Mesenchymal stem cell (in vitro differentiated cells and primary cell): ENCODE measurements at regions not wholly inside any gene's neighbourhood (a gene's known extent, or its start where the extent isn't known, plus 50 kb on each side); places are given as distances from the start of the nearest gene placed in this dataset.
A peak's percentile ranks its signal among the peaks of the same experiment; 100 is the strongest.

Experiments
- DNase-seq: peaks from one replicate; pipeline ENCODE4 v3.0.0-alpha.2; 2013
- H2AFZ ChIP-seq: one replicate; pipeline ENCODE4 v1.6.1; 2013; ENCODE audit warnings: low read depth, mild to moderate bottlenecking, control low read depth, inconsistent platforms, low read length, moderate library complexity
- H2AK5ac ChIP-seq: 2 replicates; pipeline ENCODE4 v1.6.1; 2013; ENCODE audit warnings: low read length, moderate library complexity, mild to moderate bottlenecking, inconsistent platforms; ENCODE audit not compliant: severe bottlenecking
- H2BK120ac ChIP-seq: one replicate; pipeline ENCODE4 v1.6.1; 2013; ENCODE audit warnings: low read depth, mild to moderate bottlenecking, inconsistent platforms, low read length, moderate library complexity
- H2BK12ac ChIP-seq, 2 experiments: one replicate each; pipeline ENCODE4 v1.6.1; 2013; ENCODE audit warnings: inconsistent platforms in 2 of 2, low read length in 2 of 2, mild to moderate bottlenecking in 2 of 2, moderate library complexity in 2 of 2, control low read depth in 1 of 2
- H2BK15ac ChIP-seq: one replicate; pipeline ENCODE4 v1.6.1; 2013; ENCODE audit warnings: mild to moderate bottlenecking, low read depth, inconsistent platforms; ENCODE audit not compliant: poor library complexity, severe bottlenecking
- H2BK5ac ChIP-seq: 2 replicates; pipeline ENCODE4 v1.6.1; 2013; ENCODE audit warnings: low read depth, mild to moderate bottlenecking, low read length, control low read depth, inconsistent platforms; ENCODE audit not compliant: poor library complexity, severe bottlenecking
- H3K14ac ChIP-seq, 2 experiments: one replicate each; pipeline ENCODE4 v1.6.1; 2013; ENCODE audit warnings: inconsistent platforms in 2 of 2, low read length in 2 of 2, control low read depth in 1 of 2, mild to moderate bottlenecking in 1 of 2, moderate library complexity in 1 of 2
- H3K18ac ChIP-seq, 2 experiments: one replicate each; pipeline ENCODE4 v1.6.1; 2013; ENCODE audit warnings: inconsistent platforms in 2 of 2, low read length in 2 of 2, control low read depth in 1 of 2, low read depth in 1 of 2, mild to moderate bottlenecking in 1 of 2
- H3K23ac ChIP-seq, 2 experiments: one replicate each; pipeline ENCODE4 v1.6.1; 2013; ENCODE audit warnings: inconsistent platforms in 2 of 2, low read length in 2 of 2, mild to moderate bottlenecking in 2 of 2, moderate library complexity in 2 of 2, control low read depth in 1 of 2
- H3K27ac ChIP-seq: 2 replicates; pipeline ENCODE4 v1.5.1; 2013; ENCODE audit warnings: mild to moderate bottlenecking, moderate library complexity, low read length, control low read depth, inconsistent platforms; ENCODE audit not compliant: poor library complexity, severe bottlenecking
- H3K27me3 ChIP-seq, 2 experiments: 2 replicates each; pipeline versions ENCODE4 v1.6.1 to v1.7.0; 2013; ENCODE audit warnings: low read length in 2 of 2, mild to moderate bottlenecking in 2 of 2, moderate library complexity in 2 of 2, control low read depth in 1 of 2, inconsistent platforms in 1 of 2; ENCODE audit not compliant: control insufficient read depth in 1 of 2, insufficient read depth in 1 of 2
- H3K36me3 ChIP-seq, 2 experiments: 2 replicates each; pipeline versions ENCODE4 v1.6.1 to v1.7.0; 2013; ENCODE audit warnings: low read length in 2 of 2, control low read depth in 1 of 2, inconsistent platforms in 1 of 2, low read depth in 1 of 2, mild to moderate bottlenecking in 1 of 2; ENCODE audit not compliant: insufficient read depth in 2 of 2, control insufficient read depth in 1 of 2
- H3K4ac ChIP-seq, 2 experiments: one replicate each; pipeline ENCODE4 v1.6.1; 2013; ENCODE audit warnings: inconsistent platforms in 2 of 2, low read length in 2 of 2, mild to moderate bottlenecking in 2 of 2, moderate library complexity in 2 of 2, control low read depth in 1 of 2, low read depth in 1 of 2
- H3K4me1 ChIP-seq: 2 replicates; pipeline ENCODE4 v1.6.1; 2013; ENCODE audit warnings: low read depth, low read length, control low read depth; ENCODE audit not compliant: control insufficient read depth, insufficient read depth
- H3K4me2 ChIP-seq: 2 replicates; pipeline ENCODE4 v1.6.1; 2013; ENCODE audit warnings: low read length, mild to moderate bottlenecking, inconsistent platforms; ENCODE audit not compliant: poor library complexity, severe bottlenecking
- H3K4me3 ChIP-seq, 2 experiments: 2 replicates each; pipeline versions ENCODE4 v1.5.1 to v1.7.0; 2013; ENCODE audit warnings: low read length in 2 of 2, mild to moderate bottlenecking in 2 of 2, control low read depth in 1 of 2, low read depth in 1 of 2; ENCODE audit not compliant: insufficient read depth in 1 of 2
- H3K79me1 ChIP-seq: replicated peaks from 2 replicates; pipeline ENCODE4 v1.6.1; 2013; ENCODE audit warnings: mild to moderate bottlenecking, control low read depth, low read length, inconsistent platforms; ENCODE audit not compliant: poor library complexity, severe bottlenecking
- H3K9ac ChIP-seq: 2 replicates; pipeline ENCODE4 v1.7.0; 2013; ENCODE audit warnings: mild to moderate bottlenecking, low read length, moderate library complexity
- H3K9me3 ChIP-seq: 2 replicates; pipeline ENCODE4 v1.7.0; 2013; ENCODE audit warnings: mild to moderate bottlenecking, low read length; ENCODE audit not compliant: control insufficient read depth
- H4K8ac ChIP-seq: one replicate; pipeline ENCODE4 v1.6.1; 2013; ENCODE audit warnings: inconsistent platforms, mild to moderate bottlenecking, low read length, moderate library complexity
- H4K91ac ChIP-seq: one replicate; pipeline ENCODE4 v1.6.1; 2013; ENCODE audit warnings: mild to moderate bottlenecking, low read length, inconsistent platforms
- WGBS: methylation state at CpG from one replicate; pipeline ENCODE4 v1.1.7; 2013; ENCODE audit warnings: mixed read lengths; 5-methylcytosine and 5-hydroxymethylcytosine counted together

GRCh38 chr16:51881731-51882130 lies 665.2 kb downstream of the TOX3 start:
- Histone ChIP-seq H3K4me3 (no peak overlapping the region), H2BK12ac (peak overlapping the region in 1 of 2 experiments; percentile 80), H2BK15ac (no peak overlapping the region), H2AFZ (no peak overlapping the region), H3K9me3 (no peaks in the 10 kb centered on the region), H4K8ac (no peak overlapping the region), H3K23ac (no peak overlapping the region), H3K4me1 (no peaks in the 10 kb centered on the region), H3K4me2 (no peak overlapping the region), H2BK5ac (no peak overlapping the region), H3K9ac (no peak overlapping the region), H3K27me3 (no peaks in the 10 kb centered on the region), H4K91ac (no peak overlapping the region), H3K79me1 (no peaks in the 10 kb centered on the region), H3K27ac (no peak overlapping the region), H3K14ac (no peak overlapping the region), H3K18ac (no peak overlapping the region), H3K4ac (peak overlapping the region in 1 of 2 experiments; percentile 84), H2BK120ac (no peak overlapping the region), H3K36me3 (no peaks in the 10 kb centered on the region), H2AK5ac (no peak overlapping the region)
- DNase-seq, result peak; percentile 26
- WGBS, result no CpG with 5 or more reads among the region's 3 CpGs

- 1% methylated on average over 4 of the region's 4 CpGs for WGBS
- DNase-seq, result peak; percentile 89
- H3K79me1 ChIP-seq, result no peaks in the 10 kb centered on the region
- no peak overlapping the region for H3K4me3 ChIP-seq
- H3K9me3 ChIP-seq, result no peaks in the 10 kb centered on the region
- H4K8ac ChIP-seq, result no peak overlapping the region
- H2AFZ ChIP-seq, result no peak overlapping the region
- no peak overlapping the region for H2BK120ac ChIP-seq
- no peak overlapping the region for H3K18ac ChIP-seq
- H2BK15ac ChIP-seq, result no peak overlapping the region
- H3K4me2 ChIP-seq, result no peak overlapping the region
- no peak overlapping the region for H2BK12ac ChIP-seq
- H2BK5ac ChIP-seq, result no peak overlapping the region
- no peak overlapping the region for H3K9ac ChIP-seq
- no peaks in the 10 kb centered on the region for H3K36me3 ChIP-seq
- no peak overlapping the region for H2AK5ac ChIP-seq
- H3K4me1 ChIP-seq, result peaks cover 2% of the 10 kb centered on the region
- H3K27me3 ChIP-seq, result no peaks in the 10 kb centered on the region
- no peak overlapping the region for H3K23ac ChIP-seq
- H4K91ac ChIP-seq, result no peak overlapping the region
- H3K27ac ChIP-seq, result peak overlapping the region; percentile 22
- no peak overlapping the region for H3K14ac ChIP-seq
- no peak overlapping the region for H3K4ac ChIP-seq
These were observed 666.2 kb downstream of the TOX3 start for GRCh38 chr16:51880776-51881175.

- Histone ChIP-seq H3K9me3 (no peaks in the 10 kb centered on the region), H2BK120ac (peak overlapping the region; percentile 6), H3K27me3 (no peaks in the 10 kb centered on the region), H4K91ac (peak overlapping the region; percentile 76), H2BK15ac (no peak overlapping the region), H3K4me3 (no peak overlapping the region), H4K8ac (peak overlapping the region; percentile 62), H3K79me1 (no peaks in the 10 kb centered on the region), H3K4ac (peak overlapping the region; percentile 70 to 81), H2AK5ac (no peak overlapping the region), H3K23ac (no peak overlapping the region), H2BK12ac (peak overlapping the region; percentile 80 to 99), H3K36me3 (no peaks in the 10 kb centered on the region), H3K14ac (peak overlapping the region in 1 of 2 experiments; percentile 6), H2AFZ (no peak overlapping the region), H3K27ac (no peak overlapping the region), H3K9ac (no peak overlapping the region), H3K4me1 (peaks cover 2% of the 10 kb centered on the region), H2BK5ac (no peak overlapping the region), H3K18ac (peak overlapping the region; percentile 81 to 83), H3K4me2 (no peak overlapping the region)
- 93% methylated on average over 4 of the region's 5 CpGs for WGBS
- peak; percentile 34 for DNase-seq
These were observed 669.3 kb downstream of the TOX3 start for GRCh38 chr16:51877686-51878085.

GRCh38 chr16:51876934-51877333 lies 670.0 kb downstream of the TOX3 start:
- Histone ChIP-seq H3K9me3 (no peaks in the 10 kb centered on the region), H3K79me1 (no peaks in the 10 kb centered on the region), H4K8ac (peak overlapping the region; percentile 62), H3K4me2 (no peak overlapping the region), H3K14ac (no peak overlapping the region), H3K23ac (no peak overlapping the region), H3K27ac (no peak overlapping the region), H3K4me1 (peaks cover 2% of the 10 kb centered on the region), H4K91ac (peak overlapping the region; percentile 19), H2BK120ac (peak overlapping the region; percentile 6), H2AK5ac (no peak overlapping the region), H2BK12ac (peak overlapping the region; percentile 80 to 99), H3K4ac (peak overlapping the region; percentile 70 to 81), H3K27me3 (no peaks in the 10 kb centered on the region), H3K18ac (peak overlapping the region; percentile 81 to 83), H3K36me3 (no peaks in the 10 kb centered on the region), H3K9ac (no peak overlapping the region), H2AFZ (no peak overlapping the region), H2BK5ac (no peak overlapping the region), H3K4me3 (no peak overlapping the region), H2BK15ac (peak overlapping the region; percentile 30)
- WGBS, result 16% methylated on average over 2 of the region's 3 CpGs
- DNase-seq, result no peak
